ENCODE measurements at regions not wholly inside any gene's neighbourhood (a gene's known extent, or its start where the extent isn't known, plus 50 kb on each side); places are given as distances from the start of the nearest gene placed in this dataset.
A peak's percentile ranks its signal among the peaks of the same experiment; 100 is the strongest.

- TF ChIP-seq SP1 (IDR thresholded peaks at IDR 0.05; ENCODE audit: low read depth) (no peak), CTCF (IDR thresholded peaks at IDR 0.05 in 2 of 3, conservative IDR thresholded peaks at IDR 0.05 in 1 of 3; ENCODE audit: borderline replicate concordance in 1 of 3, insufficient read depth in 1 of 3, low read depth in 2 of 3, low read length in 2 of 3) (no peak), YY1 (IDR thresholded peaks at IDR 0.05; ENCODE audit: extremely low read depth, insufficient replicate concordance, low read depth, low read length) (no peak), EZH2phosphoT487 (IDR thresholded peaks at IDR 0.05; ENCODE audit: borderline replicate concordance) (no peak), FOSL1 (IDR thresholded peaks at IDR 0.05; ENCODE audit: low read depth) (no peak), SIN3A (IDR thresholded peaks at IDR 0.05; ENCODE audit: low read depth) (no peak), EGR1 (IDR thresholded peaks at IDR 0.05; ENCODE audit: low read depth) (no peak), POLR2A (IDR thresholded peaks at IDR 0.05; ENCODE audit: borderline replicate concordance, extremely low read depth, insufficient read depth, insufficient read length) (no peak), EZH2 (IDR thresholded peaks at IDR 0.05) (no peak), CEBPB (IDR thresholded peaks at IDR 0.05; ENCODE audit: low read depth) (no peak), CBX3 (IDR thresholded peaks at IDR 0.05; ENCODE audit: low read depth) (no peak), ATF3 (IDR thresholded peaks at IDR 0.05) (no peak), ELF1 (IDR thresholded peaks at IDR 0.05; ENCODE audit: borderline replicate concordance, low read depth) (peak; percentile 54)
These were observed 415.3 kb downstream of the RPS24 start for GRCh38 chr10:78448994-78449418.

Measured in HCT116 (cell line).